SK-N-MC (cell line): ENCODE measurements at regions not wholly inside any gene's neighbourhood (a gene's known extent, or its start where the extent isn't known, plus 50 kb on each side); places are given as distances from the start of the nearest gene placed in this dataset.

Experiments
- EZH2 ChIP-seq: fragments of 200-600 bp; sonication (generic); IDR thresholded peaks from one replicate; pipeline ENCODE4 v1.6.1; 2017; ENCODE audit warnings: antibody characterized with exemption
- FOXP2 ChIP-seq: optimal IDR thresholded peaks from 2 replicates; pipeline ENCODE3; 2011; ENCODE audit warnings: mild to moderate bottlenecking, moderate library complexity; ENCODE audit not compliant: insufficient read depth; ENCODE audit errors: extremely low read length, control extremely low read depth
- POLR2AphosphoS5 ChIP-seq: IDR thresholded peaks from 2 replicates; pipeline ENCODE4 v1.6.1; 2012; ENCODE audit warnings: mild to moderate bottlenecking, low read depth, low read length, borderline replicate concordance

GRCh38 chr9:79395228-79395627, 176.5 kb upstream of the TLE4 start:
- no peak for TF ChIP-seq EZH2
- no peak for TF ChIP-seq POLR2AphosphoS5
- TF ChIP-seq FOXP2, result no peak
